Endodermal cell (in vitro differentiated cells): ENCODE measurements at regions not wholly inside any gene's neighbourhood (a gene's known extent, or its start where the extent isn't known, plus 50 kb on each side); places are given as distances from the start of the nearest gene placed in this dataset.

Experiments used
- DNase-seq: peaks from one replicate; pipeline ENCODE4 v3.0.0-alpha.2; 2017
- H3K27ac ChIP-seq: 2 replicates; pipeline ENCODE4 v1.5.1; 2013; ENCODE audit warnings: mild to moderate bottlenecking, low read depth, low read length, moderate library complexity
- H3K27me3 ChIP-seq: 2 replicates; pipeline ENCODE4 v1.6.1; 2013; ENCODE audit warnings: mild to moderate bottlenecking, low read length, moderate library complexity; ENCODE audit not compliant: insufficient read depth, control insufficient read depth, poor library complexity, severe bottlenecking
- H3K36me3 ChIP-seq: 2 replicates; pipeline ENCODE4 v1.7.0; 2013; ENCODE audit warnings: mild to moderate bottlenecking, low read length, moderate library complexity; ENCODE audit not compliant: control insufficient read depth, insufficient read depth
- H3K4me1 ChIP-seq: one replicate; pipeline ENCODE4 v1.7.0; 2013; ENCODE audit warnings: low read length; ENCODE audit not compliant: control insufficient read depth, insufficient read depth
- H3K4me3 ChIP-seq: 2 replicates; pipeline ENCODE4 v1.5.1; 2013; ENCODE audit warnings: mild to moderate bottlenecking, low read length, moderate library complexity
- H3K9ac ChIP-seq: 2 replicates; pipeline ENCODE4 v1.6.1; 2013; ENCODE audit warnings: mild to moderate bottlenecking, low read length, moderate library complexity; ENCODE audit not compliant: poor library complexity, severe bottlenecking; ENCODE audit errors: extremely low read depth
- H3K9me3 ChIP-seq: 2 replicates; pipeline ENCODE4 v1.6.1; 2013; ENCODE audit warnings: mild to moderate bottlenecking, low read length, moderate library complexity; ENCODE audit not compliant: control insufficient read depth
- H3K27ac Mint-ChIP-seq: 2 replicates; pipeline ENCODE4 v1.8.0; 2020; ENCODE audit warnings: mixed read lengths
- H3K27me3 Mint-ChIP-seq: 2 replicates; pipeline ENCODE4 v1.8.0; 2021; ENCODE audit warnings: mild to moderate bottlenecking, mixed read lengths; ENCODE audit not compliant: insufficient read depth
- H3K36me3 Mint-ChIP-seq: 2 replicates; pipeline ENCODE4 v1.8.0; 2020; ENCODE audit warnings: low read depth, mixed read lengths
- H3K4me1 Mint-ChIP-seq: 2 replicates; pipeline ENCODE4 v1.8.0; 2020; ENCODE audit warnings: mixed read lengths
- H3K4me3 Mint-ChIP-seq: 2 replicates; pipeline ENCODE4 v1.8.0; 2020; ENCODE audit warnings: mild to moderate bottlenecking, moderate library complexity, mixed read lengths
- H3K9me3 Mint-ChIP-seq: 2 replicates; pipeline ENCODE4 v1.8.0; 2020; ENCODE audit warnings: mild to moderate bottlenecking, mixed read lengths
- WGBS, 2 experiments: methylation state at CpG; one replicate each; pipeline versions ENCODE4 v1.1.5 to v1.1.7; 2013; ENCODE audit warnings: missing lambda C conversion rate in 2 of 2, mixed read lengths in 1 of 2; ENCODE audit not compliant: insufficient coverage in 1 of 2, insufficient read length in 1 of 2; 5-methylcytosine and 5-hydroxymethylcytosine counted together
- TF ChIP-seq, protein P1 (sequence below): fragments of 200-600 bp; sonication (generic); conservative IDR thresholded peaks from 2 replicates; pipeline ENCODE4 v1.5.0; 2021; ENCODE audit warnings: antibody characterized with exemption, mild to moderate bottlenecking

DNA sequence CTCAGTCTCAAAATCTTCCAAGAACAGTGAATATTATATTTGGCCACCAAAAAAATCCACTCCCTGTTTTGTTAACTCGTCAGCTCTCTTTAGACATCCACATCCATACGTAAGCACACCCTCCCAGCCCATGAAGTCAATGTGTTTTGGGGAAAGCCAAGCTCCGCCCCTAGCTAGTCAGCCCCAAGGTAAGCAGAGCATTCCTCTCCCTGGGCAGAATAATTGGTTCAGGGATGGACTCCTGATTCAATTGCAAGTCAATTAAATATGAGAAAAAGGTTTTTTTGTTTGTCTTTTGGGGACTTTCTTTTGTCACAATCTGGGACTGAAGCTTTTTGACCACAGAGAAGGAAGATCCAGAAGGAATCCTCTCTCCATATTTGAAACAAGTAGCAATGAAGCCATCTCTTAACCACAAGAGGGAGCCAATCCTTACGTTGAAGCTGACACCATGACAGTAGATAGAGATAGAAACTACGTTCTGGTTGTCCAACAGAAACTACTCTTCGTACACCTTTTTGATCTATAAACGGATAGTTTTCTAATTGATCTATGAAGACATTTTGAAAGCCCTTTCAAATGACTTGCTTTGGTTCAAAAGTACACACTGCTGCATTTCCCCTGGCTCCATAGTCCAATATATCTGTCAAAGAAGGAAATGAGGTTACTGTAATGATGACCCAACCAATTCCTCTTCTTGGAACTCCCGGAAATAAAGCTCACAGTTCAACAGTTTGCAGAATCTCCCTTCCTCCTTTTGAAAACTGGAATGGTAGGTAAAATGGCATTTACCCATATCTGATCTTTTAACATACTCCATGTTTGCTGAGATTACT lies 166.4 kb downstream of the TLE1 start:
- Mint-ChIP-seq H3K27ac (no peak overlapping the region), H3K36me3 (no peaks in the 10 kb centered on the region), H3K4me3 (no peak overlapping the region), H3K9me3 (peaks cover 4% of the 10 kb centered on the region), H3K27me3 (peaks cover 4% of the 10 kb centered on the region), H3K4me1 (peaks cover 6% of the 10 kb centered on the region)
- no peaks in the 10 kb centered on the region for H3K36me3 ChIP-seq
- peaks cover 17% of the 10 kb centered on the region for H3K9me3 ChIP-seq
- H3K4me1 ChIP-seq: peaks cover 4% of the 10 kb centered on the region
- peak; percentile 64 for DNase-seq
- TF ChIP-seq, protein P1, sequence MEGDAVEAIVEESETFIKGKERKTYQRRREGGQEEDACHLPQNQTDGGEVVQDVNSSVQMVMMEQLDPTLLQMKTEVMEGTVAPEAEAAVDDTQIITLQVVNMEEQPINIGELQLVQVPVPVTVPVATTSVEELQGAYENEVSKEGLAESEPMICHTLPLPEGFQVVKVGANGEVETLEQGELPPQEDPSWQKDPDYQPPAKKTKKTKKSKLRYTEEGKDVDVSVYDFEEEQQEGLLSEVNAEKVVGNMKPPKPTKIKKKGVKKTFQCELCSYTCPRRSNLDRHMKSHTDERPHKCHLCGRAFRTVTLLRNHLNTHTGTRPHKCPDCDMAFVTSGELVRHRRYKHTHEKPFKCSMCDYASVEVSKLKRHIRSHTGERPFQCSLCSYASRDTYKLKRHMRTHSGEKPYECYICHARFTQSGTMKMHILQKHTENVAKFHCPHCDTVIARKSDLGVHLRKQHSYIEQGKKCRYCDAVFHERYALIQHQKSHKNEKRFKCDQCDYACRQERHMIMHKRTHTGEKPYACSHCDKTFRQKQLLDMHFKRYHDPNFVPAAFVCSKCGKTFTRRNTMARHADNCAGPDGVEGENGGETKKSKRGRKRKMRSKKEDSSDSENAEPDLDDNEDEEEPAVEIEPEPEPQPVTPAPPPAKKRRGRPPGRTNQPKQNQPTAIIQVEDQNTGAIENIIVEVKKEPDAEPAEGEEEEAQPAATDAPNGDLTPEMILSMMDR: peak; percentile 86
- H3K4me3 ChIP-seq: no peak overlapping the region
- H3K27me3 ChIP-seq: no peaks in the 10 kb centered on the region
- no peak overlapping the region for H3K27ac ChIP-seq
- no peak overlapping the region for H3K9ac ChIP-seq
- WGBS, 2 experiments: 75 to 76% methylated on average over 4 to 8 of the region's 8 CpGs

DNA sequence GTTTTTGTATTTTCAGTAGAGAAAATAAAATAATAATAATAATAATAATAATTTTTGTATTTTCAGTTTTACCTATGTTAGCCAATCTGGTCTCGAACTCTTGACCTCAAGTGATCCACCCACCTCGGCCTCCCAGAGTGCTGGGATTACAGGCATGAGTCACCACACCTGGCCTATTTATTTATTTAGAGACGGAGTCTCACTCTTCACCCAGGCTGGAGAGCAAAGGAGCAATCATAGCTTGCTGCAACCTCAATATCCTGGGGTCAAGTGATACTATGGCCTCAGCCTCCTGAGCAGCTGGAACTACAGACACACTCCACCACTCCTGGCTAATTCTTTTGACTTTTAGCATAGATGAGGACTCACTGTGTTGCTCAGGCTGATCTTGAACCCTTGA lies 167.5 kb downstream of the TLE1 start:
- DNase-seq: no peak
- Mint-ChIP-seq H3K9me3 (peaks cover 4% of the 10 kb centered on the region), H3K4me3 (no peak overlapping the region), H3K4me1 (peaks cover 10% of the 10 kb centered on the region), H3K36me3 (no peaks in the 10 kb centered on the region), H3K27me3 (peaks cover 4% of the 10 kb centered on the region), H3K27ac (no peak overlapping the region)
- H3K4me1 ChIP-seq: peaks cover 4% of the 10 kb centered on the region
- H3K4me3 ChIP-seq: no peak overlapping the region
- no peaks in the 10 kb centered on the region for H3K36me3 ChIP-seq
- H3K27me3 ChIP-seq: no peaks in the 10 kb centered on the region
- peaks cover 17% of the 10 kb centered on the region for H3K9me3 ChIP-seq
- WGBS, 2 experiments: 90% methylated on average over 3 of the region's 3 CpGs; no CpG with 5 or more reads in 1 of the 2 experiments
- TF ChIP-seq, protein P1: no peak
- H3K27ac ChIP-seq: no peak overlapping the region
- no peak overlapping the region for H3K9ac ChIP-seq

DNA sequence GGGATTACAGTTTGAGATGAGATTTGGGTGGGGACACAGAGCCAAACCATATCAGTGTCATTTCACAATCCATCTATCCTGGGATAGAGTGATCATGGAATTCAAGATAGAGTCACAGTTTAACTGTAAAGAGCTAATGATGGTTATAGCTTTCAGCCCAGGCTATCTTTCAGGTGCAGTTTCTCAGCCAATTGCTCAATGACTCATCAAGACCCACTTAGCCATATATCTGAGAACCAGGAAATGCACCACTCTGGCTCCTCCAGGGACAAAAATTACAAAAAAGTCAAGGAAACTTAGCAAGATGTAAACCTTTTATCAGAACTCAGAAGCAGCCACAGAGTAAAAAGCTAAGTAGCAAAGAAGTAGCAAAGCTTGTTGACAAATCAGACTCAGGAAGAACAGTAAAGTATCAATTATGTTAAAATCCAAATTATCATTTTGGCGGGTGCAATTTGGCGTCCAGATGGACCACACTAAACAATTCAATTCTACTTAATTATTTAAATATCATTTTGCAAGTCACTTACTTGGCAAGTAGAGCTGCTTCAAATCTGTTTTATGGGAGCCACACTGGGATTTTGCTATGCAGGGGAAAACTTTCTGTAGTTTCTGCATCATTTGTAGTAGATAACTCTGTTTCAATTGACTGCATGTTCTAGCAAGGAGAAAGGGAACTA lies 169.4 kb downstream of the TLE1 start:
- Histone ChIP-seq H3K4me1 (peaks cover 4% of the 10 kb centered on the region), H3K27me3 (no peaks in the 10 kb centered on the region), H3K27ac (no peak overlapping the region), H3K9me3 (peaks cover 17% of the 10 kb centered on the region), H3K9ac (no peak overlapping the region), H3K36me3 (no peaks in the 10 kb centered on the region), H3K4me3 (no peak overlapping the region)
- WGBS, 2 experiments: 92% methylated on average over 2 of the region's 2 CpGs; no CpG with 5 or more reads in 1 of the 2 experiments
- Mint-ChIP-seq H3K36me3 (no peaks in the 10 kb centered on the region), H3K27ac (no peak overlapping the region), H3K9me3 (peaks cover 4% of the 10 kb centered on the region), H3K4me3 (no peak overlapping the region), H3K4me1 (peaks cover 10% of the 10 kb centered on the region), H3K27me3 (no peaks in the 10 kb centered on the region)
- TF ChIP-seq, protein P1: no peak
- no peak for DNase-seq
